Astrocyte of the spinal cord (primary cell): ENCODE measurements at regions not wholly inside any gene's neighbourhood (a gene's known extent, or its start where the extent isn't known, plus 50 kb on each side); places are given as distances from the start of the nearest gene placed in this dataset.

Experiments used
- DNase-seq: peaks from one replicate; pipeline ENCODE4 v3.0.0; 2011; ENCODE audit warnings: low read depth, low spot score
- H3K4me3 ChIP-seq: 2 replicates; pipeline ENCODE4 v1.5.1; 2011; ENCODE audit warnings: low read depth, mild to moderate bottlenecking, low read length, moderate library complexity
- CTCF ChIP-seq: IDR thresholded peaks from 2 replicates; pipeline ENCODE4 v1.5.1; 2012; ENCODE audit warnings: low read depth, mild to moderate bottlenecking, low read length, inconsistent platforms
- in situ Hi-C: cut with HindIII; loops from 2 replicates; pipeline ENCODE4 v1.10.0; 2017; ENCODE audit warnings: low sequenced_read_pairs

DNA sequence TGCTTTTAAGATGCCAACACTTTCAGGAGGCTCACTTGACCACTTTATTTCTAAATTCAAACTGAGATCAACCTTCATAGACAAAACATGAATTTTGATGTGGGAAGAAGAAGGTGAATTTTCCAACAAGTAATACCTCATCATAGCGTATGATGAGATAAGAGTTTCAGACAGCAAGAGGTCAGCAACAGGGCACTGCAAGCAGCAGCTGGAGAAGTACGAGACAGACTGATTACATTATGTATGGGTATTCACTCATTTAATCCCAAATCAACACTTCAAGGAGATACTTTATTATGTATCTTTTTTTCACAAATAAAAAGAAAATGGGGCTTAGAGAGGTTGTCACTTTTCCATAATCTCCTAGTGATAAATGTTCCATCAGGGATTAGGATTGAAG is 389.8 kb downstream of the TBC1D4 start:
- H3K4me3 ChIP-seq = no peak overlapping the region
- no peak for TF ChIP-seq CTCF
- in situ Hi-C loops = no loop called here
- no peak for DNase-seq

DNA sequence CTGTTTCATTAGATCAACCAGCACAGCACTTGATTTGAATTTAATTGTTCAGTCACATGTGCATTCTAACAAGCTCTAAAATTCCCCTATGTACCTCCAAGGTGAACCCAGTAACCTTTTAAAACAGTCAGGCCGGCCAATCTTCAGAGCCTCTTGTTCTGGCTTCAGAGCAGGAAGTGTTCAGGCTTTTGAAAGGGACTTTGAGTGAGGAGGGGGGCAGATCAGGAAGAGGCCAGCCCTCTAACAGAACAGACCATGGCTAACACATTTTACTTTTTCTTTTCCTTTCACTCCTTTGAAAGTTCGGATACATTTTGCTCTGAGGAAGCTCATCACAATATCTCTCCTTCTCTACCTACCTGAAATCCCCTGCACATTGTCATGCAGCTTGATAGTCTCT is 390.3 kb downstream of the TBC1D4 start:
- in situ Hi-C loops = no loop called here
- DNase-seq = no peak
- H3K4me3 ChIP-seq = no peak overlapping the region
- TF ChIP-seq CTCF = no peak

- no peak for DNase-seq
- H3K4me3 ChIP-seq = no peak overlapping the region
- in situ Hi-C loops = no loop called here
- TF ChIP-seq CTCF = no peak
These were observed 390.9 kb downstream of the TBC1D4 start for GRCh38 chr13:75090872-75091615.

DNA sequence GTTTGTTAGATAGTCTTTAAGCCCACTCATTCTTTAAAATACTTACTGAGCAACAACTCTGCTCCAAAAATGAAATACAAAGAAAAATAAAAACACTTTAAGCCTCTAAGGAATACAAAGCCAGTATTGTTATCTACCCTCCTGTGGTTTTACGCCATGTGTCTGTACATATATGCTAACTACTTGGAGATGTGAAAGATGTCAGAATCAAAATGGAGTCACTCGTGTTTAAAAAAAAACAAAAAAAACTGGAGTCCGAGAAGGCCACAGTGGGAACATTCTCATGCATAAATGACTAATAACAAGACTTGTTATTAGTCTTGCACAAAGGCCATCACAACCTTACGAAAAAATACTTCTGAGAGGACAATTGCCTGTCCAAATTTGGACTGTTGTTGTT is 393.1 kb downstream of the TBC1D4 start:
- in situ Hi-C loops = no loop called here
- no peak for TF ChIP-seq CTCF
- H3K4me3 ChIP-seq = no peak overlapping the region
- DNase-seq = no peak

- in situ Hi-C loops = no loop called here
- DNase-seq = peak; percentile 74
- TF ChIP-seq CTCF = no peak
- H3K4me3 ChIP-seq = no peak overlapping the region
These were observed 402.7 kb downstream of the TBC1D4 start for GRCh38 chr13:75079226-75079625.

DNA sequence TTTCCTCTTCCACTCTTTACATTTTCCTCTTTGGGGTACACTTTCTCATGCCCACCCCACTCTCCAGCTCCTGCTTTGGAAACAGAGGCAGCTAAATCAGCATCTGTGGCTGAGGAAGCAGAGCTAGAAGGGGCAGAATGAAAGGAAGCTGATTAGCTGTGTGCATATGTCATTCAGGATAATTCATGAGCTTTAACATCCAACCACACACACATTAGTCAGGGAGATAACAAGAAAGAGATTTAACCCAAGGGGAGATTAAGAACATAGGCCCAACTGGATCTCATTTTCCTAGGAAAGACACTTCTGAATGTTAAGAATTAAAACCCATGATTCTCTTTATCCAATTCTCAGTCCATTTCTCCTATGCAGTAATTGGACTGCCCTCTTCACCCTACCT is 405.5 kb downstream of the TBC1D4 start:
- in situ Hi-C loops = no loop called here
- H3K4me3 ChIP-seq = no peak overlapping the region
- DNase-seq = no peak
- no peak for TF ChIP-seq CTCF
